OCI-LY1 (cell line): ENCODE measurements at regions not wholly inside any gene's neighbourhood (a gene's known extent, or its start where the extent isn't known, plus 50 kb on each side); places are given as distances from the start of the nearest gene placed in this dataset.
"Not testable (repeated sequence)": the region's sequence is repeated elsewhere in the genome, so short reads cannot be mapped to it uniquely, and the experiment has no call there.

Experiments
- CTCF ChIP-seq: fragments of 200-600 bp; sonication (generic), shearing (Covaris generic); IDR thresholded peaks from 2 replicates; pipeline ENCODE4 v1.5.1; 2017; ENCODE audit warnings: mild to moderate bottlenecking, antibody characterized with exemption, low read length, moderate library complexity, mixed read lengths
- EZH2 ChIP-seq: fragments of 200-600 bp; sonication (generic), shearing (Covaris generic); IDR thresholded peaks from 2 replicates; pipeline ENCODE4 v1.8.0; 2017; ENCODE audit warnings: borderline replicate concordance, mixed run types, mild to moderate bottlenecking, antibody characterized with exemption, low read length, moderate library complexity, mixed read lengths

GRCh38 chr1:224038832-224039231 lies 75.1 kb upstream of the FBXO28 start:
- TF ChIP-seq CTCF, EZH2: not testable (repeated sequence)
